NOMO-1 treated with dmso at 0.1 percent for 144 hours (cell line): ENCODE measurements at regions not wholly inside any gene's neighbourhood (a gene's known extent, or its start where the extent isn't known, plus 50 kb on each side); places are given as distances from the start of the nearest gene placed in this dataset.

Experiments used
- DNase-seq: peaks from one replicate; lab custom pipeline; 2025; ENCODE audit not compliant: unreplicated experiment; lab: John Stamatoyannopoulos, UW

GRCh38 chr20:59491884-59492283 is 112.5 kb upstream of the PHACTR3 start:
- DNase-seq: no peak

GRCh38 chr20:59493926-59494325 is 110.4 kb upstream of the PHACTR3 start:
- DNase-seq: no peak

- DNase-seq: no peak
Observed at GRCh38 chr20:59495166-59495565, 109.2 kb upstream of the PHACTR3 start.

- peak; percentile 29 for DNase-seq
Observed at GRCh38 chr20:59495894-59496510, 108.3 kb upstream of the PHACTR3 start.

GRCh38 chr20:59498291-59498690 is 106.0 kb upstream of the PHACTR3 start:
- no peak for DNase-seq

- DNase-seq: no peak
Observed at GRCh38 chr20:59499863-59500262, 104.5 kb upstream of the PHACTR3 start.

- no peak for DNase-seq
Observed at GRCh38 chr20:59508729-59509128, 95.6 kb upstream of the PHACTR3 start.

GRCh38 chr20:59512651-59513050 is 91.7 kb upstream of the PHACTR3 start:
- DNase-seq: no peak

GRCh38 chr20:59514554-59514953 is 89.8 kb upstream of the PHACTR3 start:
- DNase-seq: no peak

- DNase-seq: no peak
Observed at GRCh38 chr20:59515013-59515905, 89.1 kb upstream of the PHACTR3 start.

- DNase-seq: no peak
Observed at GRCh38 chr20:59515906-59516209, 88.5 kb upstream of the PHACTR3 start.

- DNase-seq: no peak
Observed at GRCh38 chr20:59518881-59519706, 85.2 kb upstream of the PHACTR3 start.

- no peak for DNase-seq
Observed at GRCh38 chr20:59519707-59520014, 84.7 kb upstream of the PHACTR3 start.

GRCh38 chr20:59520814-59521213 is 83.5 kb upstream of the PHACTR3 start:
- DNase-seq: no peak

GRCh38 chr20:59525500-59526241 is 78.7 kb upstream of the PHACTR3 start:
- DNase-seq: no peak

GRCh38 chr20:59526242-59527225 is 77.8 kb upstream of the PHACTR3 start:
- no peak for DNase-seq

GRCh38 chr20:59530782-59531181 is 73.6 kb upstream of the PHACTR3 start:
- DNase-seq: no peak

- no peak for DNase-seq
Observed at GRCh38 chr20:59537991-59538390, 66.3 kb upstream of the PHACTR3 start.

GRCh38 chr20:59547596-59547995 is 56.7 kb upstream of the PHACTR3 start:
- DNase-seq: no peak
